Transverse colon (tissue), 4 donors: ENCODE measurements at regions not wholly inside any gene's neighbourhood (a gene's known extent, or its start where the extent isn't known, plus 50 kb on each side); places are given as distances from the start of the nearest gene placed in this dataset.

Experiments used
- DNase-seq: peaks from one replicate; pipeline ENCODE4 v3.0.0-alpha.2; 2019
- H3K27ac ChIP-seq, 4 donors: fragments of 200-600 bp; sonication (generic); 2 replicates each; pipeline ENCODE4 v1.5.1; 2016 to 2018; ENCODE audit warnings: inconsistent platforms in 4 of 4
- H3K27me3 ChIP-seq: fragments of 200-600 bp; sonication (generic); 2 replicates; pipeline ENCODE4 v1.5.1; 2017; ENCODE audit warnings: inconsistent platforms
- H3K36me3 ChIP-seq, 4 donors: fragments of 200-600 bp; sonication (generic); 2 replicates each; pipeline ENCODE4 v1.5.1; 2017 to 2019; ENCODE audit warnings: inconsistent platforms in 4 of 4
- H3K4me1 ChIP-seq, 4 donors: fragments of 200-600 bp; sonication (generic); 2 replicates each; pipeline ENCODE4 v1.5.1; 2017 to 2020; ENCODE audit warnings: inconsistent platforms in 4 of 4
- H3K4me3 ChIP-seq, 4 donors: fragments of 200-600 bp; sonication (generic); 1 replicate in 1 of 4; 2 replicates in 3 of 4; pipeline versions ENCODE4 v1.5.1 to v1.6.1; 2017 to 2019; ENCODE audit warnings: inconsistent platforms in 4 of 4
- H3K9me3 ChIP-seq, 2 donors: fragments of 200-600 bp; sonication (generic); 2 replicates each; pipeline ENCODE4 v1.5.1; 2017 to 2019; ENCODE audit warnings: inconsistent platforms in 2 of 2
- CTCF ChIP-seq, 5 experiments: fragments of 200-600 bp in 3 of 5; fragments of 450-650 bp in 2 of 5; sonication (generic) in 3 of 5; IDR thresholded peaks; 1 replicate in 2 of 5; 2 replicates in 3 of 5; pipeline ENCODE4 v1.5.1; 2016 to 2017; ENCODE audit warnings: antibody characterized with exemption in 5 of 5, inconsistent platforms in 3 of 5, mild to moderate bottlenecking in 2 of 5, moderate library complexity in 1 of 5
- EP300 ChIP-seq: sonication (generic); formaldehyde crosslinking; IDR thresholded peaks from one replicate; pipeline ENCODE4 v1.6.1; 2017; ENCODE audit warnings: antibody characterized with exemption, low read depth
- POLR2A ChIP-seq: fragments of 450-650 bp; IDR thresholded peaks from one replicate; pipeline ENCODE4 v1.6.1; 2016; ENCODE audit warnings: antibody characterized with exemption, mild to moderate bottlenecking, moderate library complexity
- POLR2AphosphoS5 ChIP-seq, 3 donors: sonication (generic); formaldehyde crosslinking; IDR thresholded peaks; one replicate each; pipeline ENCODE4 v1.6.1; 2016; ENCODE audit warnings: antibody characterized with exemption in 3 of 3
- WGBS, 2 donors: methylation state at CpG; one replicate each; pipeline ENCODE4 v1.1.5; 2018; ENCODE audit warnings: low coverage in 1 of 2; 5-methylcytosine and 5-hydroxymethylcytosine counted together
- in situ Hi-C, 4 donors: fragments of 200-750 bp; cut with MboI; loops; one replicate each; pipeline versions ENCODE4 v1.15.0 to v1.15.1; 2017; ENCODE audit warnings: low sequenced_read_pairs in 3 of 4, low pct_ligation_motif_present in 1 of 4, low pct_unique_long_range_greater_than_20kb in 1 of 4
- intact Hi-C: fragments of 100-400 bp; cut with DNase I; formaldehyde crosslinking; loops from one replicate; pipeline ENCODE4 v1.15.1; 2023; ENCODE audit warnings: low total_unique reads

GRCh38 chr3:148450819-148451218, 246.9 kb upstream of the AGTR1 start:
- H3K4me1 ChIP-seq: no peaks in the 10 kb centered on the region
- 53 to 57% methylated on average over 5 of the region's 5 CpGs for WGBS, 2 donors
- no peaks in the 10 kb centered on the region for H3K9me3 ChIP-seq
- no peaks in the 10 kb centered on the region for H3K36me3 ChIP-seq
- no peak for DNase-seq
- H3K4me3 ChIP-seq: no peak overlapping the region
- no peaks in the 10 kb centered on the region for H3K27me3 ChIP-seq
- no peak overlapping the region for H3K27ac ChIP-seq
- TF ChIP-seq CTCF (IDR thresholded peaks at IDR 0.05) (no peak), POLR2AphosphoS5 (IDR thresholded peaks at IDR 0.05) (no peak), EP300 (no peak), POLR2A (no peak)
- intact Hi-C loops (no loop called here), in situ Hi-C loops (no loop called here)

GRCh38 chr3:148451969-148452368, 245.7 kb upstream of the AGTR1 start:
- Histone ChIP-seq H3K4me1 (no peaks in the 10 kb centered on the region), H3K27me3 (no peaks in the 10 kb centered on the region), H3K36me3 (no peaks in the 10 kb centered on the region), H3K4me3 (no peak overlapping the region), H3K27ac (no peak overlapping the region), H3K9me3 (no peaks in the 10 kb centered on the region)
- no peak for DNase-seq
- intact Hi-C loops: no loop called here
- TF ChIP-seq CTCF (IDR thresholded peaks at IDR 0.05) (no peak), POLR2AphosphoS5 (IDR thresholded peaks at IDR 0.05) (no peak), EP300 (no peak), POLR2A (no peak)
- in situ Hi-C loops: no loop called here

GRCh38 chr3:148453781-148454191, 243.9 kb upstream of the AGTR1 start:
- H3K36me3 ChIP-seq: no peaks in the 10 kb centered on the region
- WGBS, 2 donors: 64 to 70% methylated on average over 2 to 3 of the region's 3 CpGs
- intact Hi-C loops: no loop called here

GRCh38 chr3:148455098-148455497, 242.6 kb upstream of the AGTR1 start:
- Histone ChIP-seq H3K27me3 (no peaks in the 10 kb centered on the region), H3K9me3 (no peaks in the 10 kb centered on the region), H3K36me3 (no peaks in the 10 kb centered on the region), H3K4me3 (no peak overlapping the region), H3K4me1 (no peaks in the 10 kb centered on the region), H3K27ac (no peak overlapping the region)
- intact Hi-C loops (no loop called here), in situ Hi-C loops (no loop called here)
- 77 to 85% methylated on average over 4 of the region's 4 CpGs for WGBS, 2 donors
- TF ChIP-seq POLR2AphosphoS5 (IDR thresholded peaks at IDR 0.05): no peak
- TF ChIP-seq POLR2A: no peak
- TF ChIP-seq CTCF (IDR thresholded peaks at IDR 0.05): no peak
- TF ChIP-seq EP300: no peak
- DNase-seq: no peak

More at GRCh38 chr3:148453781-148454191, 243.9 kb upstream of the AGTR1 start:
- TF ChIP-seq EP300 (no peak), CTCF (IDR thresholded peaks at IDR 0.05) (no peak), POLR2A (no peak), POLR2AphosphoS5 (IDR thresholded peaks at IDR 0.05) (no peak)
- in situ Hi-C loops: no loop called here
- no peaks in the 10 kb centered on the region for H3K27me3 ChIP-seq
- DNase-seq: no peak
- H3K4me3 ChIP-seq: no peak overlapping the region
- H3K4me1 ChIP-seq: no peaks in the 10 kb centered on the region
- H3K9me3 ChIP-seq: no peaks in the 10 kb centered on the region
- no peak overlapping the region for H3K27ac ChIP-seq
